GM12878 (cell line): ENCODE measurements at regions not wholly inside any gene's neighbourhood (a gene's known extent, or its start where the extent isn't known, plus 50 kb on each side); places are given as distances from the start of the nearest gene placed in this dataset.

Experiments
- ATAC-seq: fragments of 200-7000 bp; cut with Tn5 transposase; 3 replicates; pipeline ENCODE4 v1.9.1; 2020; ENCODE audit warnings: mild to moderate bottlenecking, moderate library complexity
- BruUV-seq: library from RNA; stranded (reverse); fragments of 400-500 nt; replicated peaks from 2 replicates; lab custom pipeline; 2021; lab: Mats Ljungman, UMichigan
- CTCF ChIA-PET: fragments of 300-600 bp; sonication (Branson Sonifier 250); formaldehyde crosslinking; extraction: SDS; loops from one replicate; lab custom pipeline; 2021; ENCODE audit warnings: inconsistent platforms; lab: Yijun Ruan, JAX
- POLR2A ChIA-PET: fragments of 350-600 bp; formaldehyde crosslinking; extraction: SDS; loops from one replicate; lab custom pipeline; 2021; ENCODE audit warnings: inconsistent platforms; lab: Charles Lee
- RAD21 ChIA-PET: fragments of 300-600 bp; sonication (Branson Sonifier 250); formaldehyde crosslinking; loops from one replicate; lab custom pipeline; 2023; ENCODE audit warnings: antibody characterized with exemption; ENCODE audit not compliant: unreplicated experiment; lab: Charles Lee
- SMC1A ChIA-PET: fragments of 300-600 bp; sonication (Branson Sonifier 250); formaldehyde crosslinking; loops from one replicate; lab custom pipeline; 2023; ENCODE audit not compliant: unreplicated experiment, uncharacterized antibody; lab: Charles Lee
- DNase-seq: peaks from one replicate; pipeline ENCODE4 v3.0.0-alpha.2; 2011; ENCODE audit warnings: low read depth, low spot score
- FAIRE-seq: peaks from 3 replicates; lab custom pipeline; 2011; peaks lifted over from hg19 to GRCh38; lab: Jason Lieb, UNC
- H2AFZ ChIP-seq: 2 replicates; pipeline ENCODE4 v1.6.0; 2011; ENCODE audit warnings: low read depth, low read length, control low read depth; ENCODE audit not compliant: control insufficient read depth
- H3K27ac ChIP-seq: 2 replicates; pipeline ENCODE4 v1.5.1; 2011; ENCODE audit warnings: control low read depth; ENCODE audit not compliant: control insufficient read depth, insufficient read depth
- H3K27me3 ChIP-seq, 2 experiments: replicated peaks in 1 of 2; 2 replicates each; pipeline versions ENCODE4 v1.6.0 to v1.6.1; 2011; ENCODE audit warnings: low read length in 1 of 2; ENCODE audit not compliant: control insufficient read depth in 2 of 2, insufficient read depth in 2 of 2
- H3K36me3 ChIP-seq, 2 experiments: 2 replicates each; pipeline ENCODE4 v1.5.1; 2011; ENCODE audit warnings: low read length in 1 of 2; ENCODE audit not compliant: control insufficient read depth in 2 of 2, insufficient read depth in 2 of 2
- H3K4me1 ChIP-seq: 2 replicates; pipeline ENCODE4 v1.6.1; 2011; ENCODE audit warnings: mild to moderate bottlenecking, low read length, moderate library complexity, mixed read lengths; ENCODE audit not compliant: control insufficient read depth, insufficient read depth
- H3K4me2 ChIP-seq: 2 replicates; pipeline ENCODE4 v1.6.0; 2011; ENCODE audit warnings: control low read depth; ENCODE audit not compliant: control insufficient read depth, insufficient read depth
- H3K4me3 ChIP-seq: fragments of 200-600 bp; sonication (generic); 2 replicates; pipeline ENCODE4 v1.5.1; 2016
- H3K79me2 ChIP-seq: 2 replicates; pipeline ENCODE4 v1.6.0; 2011; ENCODE audit warnings: low read length; ENCODE audit not compliant: control insufficient read depth, insufficient read depth
- H3K9ac ChIP-seq: 2 replicates; pipeline ENCODE4 v1.8.0; 2011; ENCODE audit warnings: low read length, control low read depth, mixed read lengths; ENCODE audit not compliant: control insufficient read depth, insufficient read depth
- H3K9me3 ChIP-seq: replicated peaks from 3 replicates; pipeline ENCODE4 v1.5.1; 2011; ENCODE audit warnings: mild to moderate bottlenecking, low read length; ENCODE audit not compliant: control insufficient read depth, insufficient read depth
- H4K20me1 ChIP-seq: 2 replicates; pipeline ENCODE4 v1.6.0; 2011; ENCODE audit not compliant: control insufficient read depth, insufficient read depth
- ASH2L ChIP-seq: fragments of 300-600, 200-600 bp; sonication (generic); IDR thresholded peaks from 2 replicates; pipeline ENCODE4 v1.6.1; 2017; ENCODE audit warnings: low read depth, mild to moderate bottlenecking, borderline replicate concordance
- CHD4 ChIP-seq: fragments of 200-600 bp; sonication (generic); IDR thresholded peaks from 2 replicates; pipeline ENCODE4 v1.6.1; 2016; ENCODE audit warnings: mild to moderate bottlenecking
- EZH2 ChIP-seq: IDR thresholded peaks from 2 replicates; pipeline ENCODE4 v1.6.1; 2012; ENCODE audit warnings: low read depth, mild to moderate bottlenecking, control low read depth, inconsistent platforms, low read length, borderline replicate concordance; ENCODE audit not compliant: control insufficient read depth
- MEF2A ChIP-seq: IDR thresholded peaks from 2 replicates; pipeline ENCODE4 v1.6.1; 2011; ENCODE audit warnings: low read depth, mild to moderate bottlenecking, low read length, moderate library complexity; ENCODE audit not compliant: insufficient read depth
- SRF ChIP-seq, 2 experiments: IDR thresholded peaks; 2 replicates each; pipeline ENCODE4 v1.6.1; 2011; ENCODE audit warnings: low read depth in 2 of 2, low read length in 2 of 2, mild to moderate bottlenecking in 1 of 2, moderate library complexity in 1 of 2
- TARDBP ChIP-seq: IDR thresholded peaks from 2 replicates; pipeline ENCODE4 v1.6.1; 2016; ENCODE audit warnings: borderline replicate concordance
- WRNIP1 ChIP-seq: IDR thresholded peaks from 2 replicates; pipeline ENCODE4 v1.6.1; 2011; ENCODE audit warnings: low read depth, low read length, improper control_type of control experiment, borderline replicate concordance
- ZNF217 ChIP-seq: fragments of 450-650 bp; IDR thresholded peaks from 2 replicates; pipeline ENCODE4 v1.6.1; 2017; ENCODE audit warnings: antibody characterized with exemption, mild to moderate bottlenecking
- ZNF622 ChIP-seq: fragments of 450-650 bp; IDR thresholded peaks from 2 replicates; pipeline ENCODE4 v1.6.1; 2017; ENCODE audit warnings: mild to moderate bottlenecking, inconsistent platforms
- WGBS: methylation state at CpG from one replicate; pipeline ENCODE4 v1.1.6; 2016; ENCODE audit warnings: low lambda C conversion rate; ENCODE audit not compliant: insufficient replicate concordance, insufficient coverage; ENCODE audit errors: missing lambda C conversion rate; 5-methylcytosine and 5-hydroxymethylcytosine counted together
- in situ Hi-C: fragments of 300-500 bp; cut with MboI; formaldehyde crosslinking; loops from 9 replicates; pipeline ENCODE4 v1.14.3; 2018; ENCODE audit warnings: mixed read lengths
- intact Hi-C: fragments of 100-400 bp; cut with micrococcal nuclease; formaldehyde crosslinking; loops from one replicate; pipeline ENCODE4 v1.14.2; 2022; ENCODE audit not compliant: unreplicated experiment
- TF ChIP-seq, protein P1 (sequence below): fragments of 450-650 bp; IDR thresholded peaks from 2 replicates; pipeline ENCODE4 v1.6.1; 2018; ENCODE audit warnings: borderline replicate concordance, mild to moderate bottlenecking; ENCODE audit not compliant: partially characterized antibody
- TF ChIP-seq, protein P2 (sequence below): fragments of 450-650 bp; conservative IDR thresholded peaks from 2 replicates; pipeline ENCODE4 v1.6.1; 2017; ENCODE audit warnings: mild to moderate bottlenecking, moderate library complexity
- TF ChIP-seq, protein P3 (sequence below): fragments of 450-650 bp; IDR thresholded peaks from 2 replicates; pipeline ENCODE4 v1.6.1; 2018; ENCODE audit warnings: mild to moderate bottlenecking, low read depth, moderate library complexity; ENCODE audit not compliant: partially characterized antibody
- TF ChIP-seq, protein P4 (sequence below): fragments of 450-650 bp; IDR thresholded peaks from 2 replicates; pipeline ENCODE4 v1.6.1; 2017; ENCODE audit warnings: borderline replicate concordance

DNA sequence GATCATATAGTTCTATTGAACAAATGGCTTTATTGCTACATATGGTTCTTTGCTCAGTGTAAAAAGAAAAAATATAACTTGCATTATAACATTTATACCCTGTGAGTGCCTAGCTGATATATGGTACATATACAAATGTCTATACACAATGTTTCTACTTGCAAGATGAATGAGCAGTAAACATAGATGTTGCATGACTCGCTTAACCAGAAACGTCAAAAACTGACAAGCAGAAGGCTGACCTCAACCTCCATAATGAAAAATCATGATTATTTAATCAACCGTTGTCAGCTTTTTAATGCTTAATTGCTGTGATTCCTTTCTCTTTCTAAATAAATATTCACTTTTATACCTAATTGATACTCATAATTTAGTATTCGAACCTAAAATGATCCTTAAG is 183.3 kb downstream of the PTN start:
- FAIRE-seq: no peak
- TF ChIP-seq WRNIP1 (no peak), SRF (IDR thresholded peaks at IDR 0.05; ENCODE audit: low read depth in 2 of 2, low read length in 2 of 2) (no peak), TARDBP (no peak), MEF2A (no peak), EZH2 (no peak), CHD4 (no peak), ZNF622 (no peak), ZNF217 (no peak), ASH2L (no peak)
- TF ChIP-seq, protein P1, sequence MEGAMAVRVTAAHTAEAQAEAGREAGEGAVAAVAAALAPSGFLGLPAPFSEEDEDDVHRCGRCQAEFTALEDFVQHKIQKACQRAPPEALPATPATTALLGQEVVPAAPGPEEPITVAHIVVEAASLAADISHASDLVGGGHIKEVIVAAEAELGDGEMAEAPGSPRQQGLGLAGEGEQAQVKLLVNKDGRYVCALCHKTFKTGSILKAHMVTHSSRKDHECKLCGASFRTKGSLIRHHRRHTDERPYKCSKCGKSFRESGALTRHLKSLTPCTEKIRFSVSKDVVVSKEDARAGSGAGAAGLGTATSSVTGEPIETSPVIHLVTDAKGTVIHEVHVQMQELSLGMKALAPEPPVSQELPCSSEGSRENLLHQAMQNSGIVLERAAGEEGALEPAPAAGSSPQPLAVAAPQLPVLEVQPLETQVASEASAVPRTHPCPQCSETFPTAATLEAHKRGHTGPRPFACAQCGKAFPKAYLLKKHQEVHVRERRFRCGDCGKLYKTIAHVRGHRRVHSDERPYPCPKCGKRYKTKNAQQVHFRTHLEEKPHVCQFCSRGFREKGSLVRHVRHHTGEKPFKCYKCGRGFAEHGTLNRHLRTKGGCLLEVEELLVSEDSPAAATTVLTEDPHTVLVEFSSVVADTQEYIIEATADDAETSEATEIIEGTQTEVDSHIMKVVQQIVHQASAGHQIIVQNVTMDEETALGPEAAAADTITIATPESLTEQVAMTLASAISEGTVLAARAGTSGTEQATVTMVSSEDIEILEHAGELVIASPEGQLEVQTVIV: no peak
- TF ChIP-seq, protein P2, sequence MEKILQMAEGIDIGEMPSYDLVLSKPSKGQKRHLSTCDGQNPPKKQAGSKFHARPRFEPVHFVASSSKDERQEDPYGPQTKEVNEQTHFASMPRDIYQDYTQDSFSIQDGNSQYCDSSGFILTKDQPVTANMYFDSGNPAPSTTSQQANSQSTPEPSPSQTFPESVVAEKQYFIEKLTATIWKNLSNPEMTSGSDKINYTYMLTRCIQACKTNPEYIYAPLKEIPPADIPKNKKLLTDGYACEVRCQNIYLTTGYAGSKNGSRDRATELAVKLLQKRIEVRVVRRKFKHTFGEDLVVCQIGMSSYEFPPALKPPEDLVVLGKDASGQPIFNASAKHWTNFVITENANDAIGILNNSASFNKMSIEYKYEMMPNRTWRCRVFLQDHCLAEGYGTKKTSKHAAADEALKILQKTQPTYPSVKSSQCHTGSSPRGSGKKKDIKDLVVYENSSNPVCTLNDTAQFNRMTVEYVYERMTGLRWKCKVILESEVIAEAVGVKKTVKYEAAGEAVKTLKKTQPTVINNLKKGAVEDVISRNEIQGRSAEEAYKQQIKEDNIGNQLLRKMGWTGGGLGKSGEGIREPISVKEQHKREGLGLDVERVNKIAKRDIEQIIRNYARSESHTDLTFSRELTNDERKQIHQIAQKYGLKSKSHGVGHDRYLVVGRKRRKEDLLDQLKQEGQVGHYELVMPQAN: no peak
- TF ChIP-seq, protein P3, sequence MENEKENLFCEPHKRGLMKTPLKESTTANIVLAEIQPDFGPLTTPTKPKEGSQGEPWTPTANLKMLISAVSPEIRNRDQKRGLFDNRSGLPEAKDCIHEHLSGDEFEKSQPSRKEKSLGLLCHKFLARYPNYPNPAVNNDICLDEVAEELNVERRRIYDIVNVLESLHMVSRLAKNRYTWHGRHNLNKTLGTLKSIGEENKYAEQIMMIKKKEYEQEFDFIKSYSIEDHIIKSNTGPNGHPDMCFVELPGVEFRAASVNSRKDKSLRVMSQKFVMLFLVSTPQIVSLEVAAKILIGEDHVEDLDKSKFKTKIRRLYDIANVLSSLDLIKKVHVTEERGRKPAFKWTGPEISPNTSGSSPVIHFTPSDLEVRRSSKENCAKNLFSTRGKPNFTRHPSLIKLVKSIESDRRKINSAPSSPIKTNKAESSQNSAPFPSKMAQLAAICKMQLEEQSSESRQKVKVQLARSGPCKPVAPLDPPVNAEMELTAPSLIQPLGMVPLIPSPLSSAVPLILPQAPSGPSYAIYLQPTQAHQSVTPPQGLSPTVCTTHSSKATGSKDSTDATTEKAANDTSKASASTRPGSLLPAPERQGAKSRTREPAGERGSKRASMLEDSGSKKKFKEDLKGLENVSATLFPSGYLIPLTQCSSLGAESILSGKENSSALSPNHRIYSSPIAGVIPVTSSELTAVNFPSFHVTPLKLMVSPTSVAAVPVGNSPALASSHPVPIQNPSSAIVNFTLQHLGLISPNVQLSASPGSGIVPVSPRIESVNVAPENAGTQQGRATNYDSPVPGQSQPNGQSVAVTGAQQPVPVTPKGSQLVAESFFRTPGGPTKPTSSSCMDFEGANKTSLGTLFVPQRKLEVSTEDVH: no peak
- TF ChIP-seq, protein P4, sequence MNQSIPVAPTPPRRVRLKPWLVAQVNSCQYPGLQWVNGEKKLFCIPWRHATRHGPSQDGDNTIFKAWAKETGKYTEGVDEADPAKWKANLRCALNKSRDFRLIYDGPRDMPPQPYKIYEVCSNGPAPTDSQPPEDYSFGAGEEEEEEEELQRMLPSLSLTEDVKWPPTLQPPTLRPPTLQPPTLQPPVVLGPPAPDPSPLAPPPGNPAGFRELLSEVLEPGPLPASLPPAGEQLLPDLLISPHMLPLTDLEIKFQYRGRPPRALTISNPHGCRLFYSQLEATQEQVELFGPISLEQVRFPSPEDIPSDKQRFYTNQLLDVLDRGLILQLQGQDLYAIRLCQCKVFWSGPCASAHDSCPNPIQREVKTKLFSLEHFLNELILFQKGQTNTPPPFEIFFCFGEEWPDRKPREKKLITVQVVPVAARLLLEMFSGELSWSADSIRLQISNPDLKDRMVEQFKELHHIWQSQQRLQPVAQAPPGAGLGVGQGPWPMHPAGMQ: no peak

More for the DNA sequence above, 183.3 kb downstream of the PTN start:
- whole genome bisulfite sequencing: 42% methylated on average over 4 of the region's 4 CpGs
- Histone ChIP-seq H3K27ac (no peak overlapping the region), H2AFZ (no peak overlapping the region), H3K9ac (no peak overlapping the region), H3K79me2 (no peaks in the 10 kb centered on the region), H3K9me3 (no peaks in the 10 kb centered on the region), H3K4me2 (no peak overlapping the region), H3K4me3 (no peak overlapping the region), H3K4me1 (no peaks in the 10 kb centered on the region), H4K20me1 (no peaks in the 10 kb centered on the region), H3K36me3 (no peaks in the 10 kb centered on the region), H3K27me3 (no peaks in the 10 kb centered on the region)
- in situ Hi-C loops: loop anchor here (25.0 kb wide), 1 partner anchor 427 kb away; no protein-coding TSS in a partner anchor
- ATAC-seq (no peak), DNase-seq (no peak)
- ChIA-PET POLR2A (no interaction called here), SMC1A (interaction anchor here (1.4 kb wide), 1 partner anchor 47 kb away, joined by 3 read pairs; no protein-coding TSS in a partner anchor), CTCF (interaction anchor here (1.1 kb wide), 1 partner anchor 289 kb away, joined by 3 read pairs; no protein-coding TSS in a partner anchor), RAD21 (no interaction called here)
- BruUV-seq: no TSS peak
- intact Hi-C loops: no loop called here
